Left ventricle myocardium inferior (tissue), 1 donor: ENCODE measurements at regions not wholly inside any gene's neighbourhood (a gene's known extent, or its start where the extent isn't known, plus 50 kb on each side); places are given as distances from the start of the nearest gene placed in this dataset.
"Not testable (repeated sequence)": the region's sequence is repeated elsewhere in the genome, so short reads cannot be mapped to it uniquely, and the experiment has no call there.

ENCODE experiments used
- DNase-seq: peaks from one replicate; pipeline ENCODE4 v3.0.0-alpha.2; 2020
- H3K27ac ChIP-seq: fragments of 200-600 bp; replicated peaks from 2 replicates; pipeline ENCODE4 v1.8.0; 2021
- H3K27me3 ChIP-seq: fragments of 200-600 bp; 2 replicates; pipeline ENCODE4 v1.8.0; 2021; ENCODE audit warnings: low read depth
- H3K36me3 ChIP-seq: fragments of 200-600 bp; 2 replicates; pipeline ENCODE4 v1.8.0; 2021
- H3K4me1 ChIP-seq: fragments of 200-600 bp; 2 replicates; pipeline ENCODE4 v1.8.0; 2021
- H3K4me3 ChIP-seq: fragments of 200-600 bp; 2 replicates; pipeline ENCODE4 v1.8.0; 2021; ENCODE audit warnings: mild to moderate bottlenecking, moderate library complexity
- H3K9me3 ChIP-seq: fragments of 200-600 bp; replicated peaks from 2 replicates; pipeline ENCODE4 v1.8.0; 2021
- intact Hi-C: fragments of 100-400 bp; cut with micrococcal nuclease; formaldehyde crosslinking; loops from one replicate; pipeline ENCODE4 v1.11.0; 2022
- TF ChIP-seq, protein P1 (sequence below): fragments of 200-600 bp; IDR thresholded peaks from 2 replicates; pipeline ENCODE4 v1.8.0; 2021; ENCODE audit warnings: antibody characterized with exemption, mild to moderate bottlenecking, borderline replicate concordance
- donor health status: DM: no; HTN: yes; CAD: no; lungs with severe emphysema.

DNA sequence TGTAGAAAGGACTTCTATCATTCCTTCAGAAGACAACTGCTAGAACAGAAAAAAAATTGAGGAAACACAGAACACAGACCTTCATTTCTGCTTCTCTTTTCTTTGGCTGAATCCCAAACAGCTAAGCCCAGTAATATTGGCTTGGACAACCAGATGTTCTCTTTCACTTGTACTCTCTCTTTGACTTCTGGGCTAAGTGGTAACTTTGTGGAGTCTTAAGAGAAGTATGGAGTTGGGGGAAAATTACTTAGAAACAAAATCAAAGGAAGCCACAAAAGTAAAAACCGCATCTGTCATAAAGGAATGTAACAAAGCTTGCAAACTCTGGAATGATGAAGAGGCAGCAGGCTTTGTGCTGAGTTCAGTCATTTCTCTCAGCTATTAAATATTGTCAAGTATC is 587.5 kb downstream of the CBLN4 start:
- no peaks in the 10 kb centered on the region for H3K4me1 ChIP-seq
- DNase-seq: no peak
- H3K4me3 ChIP-seq: no peak overlapping the region
- intact Hi-C loops: no loop called here
- TF ChIP-seq, protein P1, sequence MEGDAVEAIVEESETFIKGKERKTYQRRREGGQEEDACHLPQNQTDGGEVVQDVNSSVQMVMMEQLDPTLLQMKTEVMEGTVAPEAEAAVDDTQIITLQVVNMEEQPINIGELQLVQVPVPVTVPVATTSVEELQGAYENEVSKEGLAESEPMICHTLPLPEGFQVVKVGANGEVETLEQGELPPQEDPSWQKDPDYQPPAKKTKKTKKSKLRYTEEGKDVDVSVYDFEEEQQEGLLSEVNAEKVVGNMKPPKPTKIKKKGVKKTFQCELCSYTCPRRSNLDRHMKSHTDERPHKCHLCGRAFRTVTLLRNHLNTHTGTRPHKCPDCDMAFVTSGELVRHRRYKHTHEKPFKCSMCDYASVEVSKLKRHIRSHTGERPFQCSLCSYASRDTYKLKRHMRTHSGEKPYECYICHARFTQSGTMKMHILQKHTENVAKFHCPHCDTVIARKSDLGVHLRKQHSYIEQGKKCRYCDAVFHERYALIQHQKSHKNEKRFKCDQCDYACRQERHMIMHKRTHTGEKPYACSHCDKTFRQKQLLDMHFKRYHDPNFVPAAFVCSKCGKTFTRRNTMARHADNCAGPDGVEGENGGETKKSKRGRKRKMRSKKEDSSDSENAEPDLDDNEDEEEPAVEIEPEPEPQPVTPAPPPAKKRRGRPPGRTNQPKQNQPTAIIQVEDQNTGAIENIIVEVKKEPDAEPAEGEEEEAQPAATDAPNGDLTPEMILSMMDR: no peak
- H3K27me3 ChIP-seq: no peaks in the 10 kb centered on the region
- no peaks in the 10 kb centered on the region for H3K9me3 ChIP-seq
- H3K36me3 ChIP-seq: no peaks in the 10 kb centered on the region
- H3K27ac ChIP-seq: no peak overlapping the region

DNA sequence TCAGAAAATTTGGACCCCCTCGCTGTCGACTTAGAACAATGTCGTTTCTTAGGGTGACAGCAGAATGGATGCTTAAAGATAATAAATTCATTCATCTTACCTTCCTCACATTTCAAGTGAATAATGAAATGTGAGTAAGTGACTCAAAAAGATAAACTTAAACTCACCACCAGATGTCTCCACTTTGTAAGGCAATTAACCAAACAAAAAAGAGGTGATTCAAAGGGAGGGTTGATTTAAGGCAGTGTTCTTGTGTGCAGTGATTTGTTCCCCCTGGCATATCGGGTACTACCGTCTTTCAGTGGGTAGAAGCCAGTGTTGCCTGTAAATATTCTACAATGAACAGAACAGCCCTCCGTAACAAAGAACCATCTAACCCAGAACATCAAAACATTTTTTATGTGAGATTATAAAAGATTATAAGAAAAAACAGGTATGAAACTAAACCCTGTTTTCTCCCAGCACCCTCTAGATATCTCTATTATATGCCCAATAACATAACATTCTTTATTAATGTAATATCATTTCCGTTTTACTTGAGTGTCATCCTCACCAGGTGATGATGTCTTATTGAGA is 589.7 kb downstream of the CBLN4 start:
- Histone ChIP-seq H3K27ac (no peak overlapping the region), H3K4me3 (no peak overlapping the region), H3K9me3 (no peaks in the 10 kb centered on the region), H3K27me3 (no peaks in the 10 kb centered on the region), H3K4me1 (no peaks in the 10 kb centered on the region), H3K36me3 (no peaks in the 10 kb centered on the region)
- TF ChIP-seq, protein P1: peak; percentile 44
- intact Hi-C loops: no loop called here
- DNase-seq: no peak

DNA sequence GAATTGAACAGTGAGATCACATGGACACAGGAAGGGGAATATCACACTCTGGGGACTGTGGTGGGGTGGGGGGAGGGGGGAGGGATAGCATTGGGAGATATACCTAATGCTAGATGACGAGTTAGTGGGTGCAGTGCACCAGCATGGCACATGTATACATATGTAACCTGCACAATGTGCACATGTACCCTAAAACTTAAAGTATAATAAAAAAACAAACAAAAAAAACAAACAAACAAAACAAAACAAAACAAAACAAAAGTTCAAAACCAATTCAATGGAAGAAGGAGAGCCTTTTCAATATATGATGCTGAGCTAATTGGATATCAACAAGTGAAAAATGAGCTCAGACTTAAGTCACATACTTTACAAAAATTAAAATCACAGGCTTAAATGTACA is 592.8 kb downstream of the CBLN4 start:
- H3K36me3 ChIP-seq, DNase-seq, H3K27ac ChIP-seq, H3K4me1 ChIP-seq, H3K9me3 ChIP-seq, H3K27me3 ChIP-seq, H3K4me3 ChIP-seq, intact Hi-C loops: not testable (repeated sequence)

DNA sequence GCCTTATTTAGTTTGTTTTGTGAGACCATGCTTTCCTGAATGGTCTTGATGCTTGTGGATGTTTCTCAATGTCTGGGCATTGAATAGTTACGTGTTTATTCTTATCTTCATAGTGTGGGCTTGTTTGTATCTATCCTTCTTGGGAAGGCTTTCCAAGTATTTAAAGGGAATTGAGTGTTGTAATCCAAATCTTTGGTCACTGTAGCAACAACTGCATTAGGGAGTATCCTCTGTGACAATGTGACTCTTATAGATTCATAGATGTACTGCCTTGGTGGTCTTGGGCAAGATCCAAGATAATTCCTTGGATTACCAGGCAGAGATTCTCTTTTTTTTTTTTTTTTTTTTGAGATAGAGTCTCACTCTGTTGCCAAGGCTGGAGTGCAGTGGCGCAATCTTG is 598.4 kb downstream of the CBLN4 start:
- H3K27ac ChIP-seq: no peak overlapping the region
- DNase-seq: no peak
- H3K27me3 ChIP-seq: no peaks in the 10 kb centered on the region
- TF ChIP-seq, protein P1: no peak
- intact Hi-C loops: no loop called here
- no peaks in the 10 kb centered on the region for H3K36me3 ChIP-seq
- peaks cover 20% of the 10 kb centered on the region for H3K9me3 ChIP-seq
- no peak overlapping the region for H3K4me3 ChIP-seq
- H3K4me1 ChIP-seq: no peaks in the 10 kb centered on the region

DNA sequence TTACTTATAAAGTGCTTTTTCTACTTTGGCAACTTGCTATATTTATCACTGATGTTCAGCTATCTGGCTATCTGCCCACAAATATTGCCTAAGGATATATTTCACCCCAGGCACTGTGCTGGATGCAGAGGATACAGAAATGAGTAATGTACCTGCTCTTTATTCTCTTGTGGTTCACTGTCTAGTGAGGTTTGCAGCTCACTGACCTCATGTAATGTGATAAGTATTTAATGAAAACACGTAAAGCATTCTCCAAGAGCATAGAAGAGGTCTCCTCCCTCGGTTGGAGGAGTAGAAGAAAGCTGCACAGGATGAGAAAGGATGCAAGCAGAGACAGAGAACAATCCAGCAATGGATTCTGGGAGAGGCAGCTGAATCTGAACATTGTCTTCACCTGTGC is 610.7 kb downstream of the CBLN4 start:
- Histone ChIP-seq H3K27me3 (no peaks in the 10 kb centered on the region), H3K36me3 (no peaks in the 10 kb centered on the region), H3K4me1 (no peaks in the 10 kb centered on the region), H3K9me3 (peaks cover 2% of the 10 kb centered on the region), H3K4me3 (no peak overlapping the region), H3K27ac (no peak overlapping the region)
- TF ChIP-seq, protein P1: no peak
- intact Hi-C loops: no loop called here
- no peak for DNase-seq

DNA sequence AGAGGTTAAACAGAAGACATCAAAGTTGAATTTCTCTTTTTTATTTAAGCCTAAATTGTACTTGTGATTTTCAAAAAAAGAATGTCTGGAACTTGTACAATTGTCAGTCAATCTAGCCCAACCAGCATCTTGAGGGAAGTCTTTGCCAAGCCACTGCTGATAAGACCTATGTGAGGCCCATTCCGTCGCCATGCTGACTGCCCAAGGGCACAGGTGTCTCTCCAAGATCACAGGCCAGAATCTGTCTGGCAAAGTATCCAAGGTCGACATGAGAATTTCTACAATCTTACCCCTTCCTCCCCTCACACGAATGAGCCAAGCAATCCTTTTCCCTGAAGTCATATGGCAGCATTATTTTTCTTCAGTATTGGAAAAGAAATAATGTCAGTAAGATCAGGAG is 614.5 kb downstream of the CBLN4 start:
- Histone ChIP-seq H3K4me1 (no peaks in the 10 kb centered on the region), H3K27me3 (no peaks in the 10 kb centered on the region), H3K36me3 (no peaks in the 10 kb centered on the region), H3K4me3 (no peak overlapping the region), H3K27ac (no peak overlapping the region), H3K9me3 (no peaks in the 10 kb centered on the region)
- no peak for DNase-seq
- TF ChIP-seq, protein P1: no peak
- intact Hi-C loops: no loop called here
